ENCODE measurements at regions not wholly inside any gene's neighbourhood (a gene's known extent, or its start where the extent isn't known, plus 50 kb on each side); places are given as distances from the start of the nearest gene placed in this dataset.

DNA sequence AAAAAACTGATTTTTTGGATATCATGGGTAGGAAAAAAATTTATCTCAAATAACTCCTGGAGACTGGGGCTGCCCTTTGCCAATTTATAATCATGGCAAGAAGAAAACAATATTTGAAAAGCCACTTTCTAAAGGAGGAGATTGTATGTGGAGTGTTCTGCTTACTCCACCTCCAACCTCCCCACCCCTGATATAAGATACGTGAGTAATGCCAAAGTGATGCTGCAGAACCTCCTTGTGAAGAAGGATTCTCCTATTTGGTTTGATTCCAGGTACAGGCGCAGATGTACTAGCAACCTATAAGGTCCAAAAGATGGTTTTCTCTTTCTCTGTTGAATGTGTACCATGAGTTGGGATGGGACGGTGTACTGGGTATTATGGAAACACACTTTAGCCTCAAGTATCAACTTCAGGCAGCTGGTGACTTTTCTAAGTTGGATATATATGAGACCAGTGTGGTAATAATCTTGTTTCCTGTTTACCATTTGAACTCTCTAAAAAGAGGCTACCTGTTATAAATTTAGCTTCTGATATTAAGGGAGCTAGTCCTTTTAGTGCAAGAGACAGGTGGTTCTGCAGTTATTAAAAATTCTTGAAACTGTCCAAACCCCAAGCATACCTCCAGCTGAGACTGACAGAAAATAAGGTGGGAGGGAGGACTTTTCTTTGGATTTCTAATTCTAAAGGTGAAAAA is 724.0 kb upstream of the MIR17HG start:
- TF ChIP-seq, protein P1, sequence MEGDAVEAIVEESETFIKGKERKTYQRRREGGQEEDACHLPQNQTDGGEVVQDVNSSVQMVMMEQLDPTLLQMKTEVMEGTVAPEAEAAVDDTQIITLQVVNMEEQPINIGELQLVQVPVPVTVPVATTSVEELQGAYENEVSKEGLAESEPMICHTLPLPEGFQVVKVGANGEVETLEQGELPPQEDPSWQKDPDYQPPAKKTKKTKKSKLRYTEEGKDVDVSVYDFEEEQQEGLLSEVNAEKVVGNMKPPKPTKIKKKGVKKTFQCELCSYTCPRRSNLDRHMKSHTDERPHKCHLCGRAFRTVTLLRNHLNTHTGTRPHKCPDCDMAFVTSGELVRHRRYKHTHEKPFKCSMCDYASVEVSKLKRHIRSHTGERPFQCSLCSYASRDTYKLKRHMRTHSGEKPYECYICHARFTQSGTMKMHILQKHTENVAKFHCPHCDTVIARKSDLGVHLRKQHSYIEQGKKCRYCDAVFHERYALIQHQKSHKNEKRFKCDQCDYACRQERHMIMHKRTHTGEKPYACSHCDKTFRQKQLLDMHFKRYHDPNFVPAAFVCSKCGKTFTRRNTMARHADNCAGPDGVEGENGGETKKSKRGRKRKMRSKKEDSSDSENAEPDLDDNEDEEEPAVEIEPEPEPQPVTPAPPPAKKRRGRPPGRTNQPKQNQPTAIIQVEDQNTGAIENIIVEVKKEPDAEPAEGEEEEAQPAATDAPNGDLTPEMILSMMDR (IDR thresholded peaks at IDR 0.05; ENCODE audit: partially characterized antibody, unreplicated experiment), result no peak
- H3K9me3 Mint-ChIP-seq (ENCODE audit: unreplicated experiment), result no peaks in the 10 kb centered on the region
- no peak overlapping the region for H3K27ac Mint-ChIP-seq (ENCODE audit: unreplicated experiment)
- H3K36me3 Mint-ChIP-seq (ENCODE audit: unreplicated experiment), result no peaks in the 10 kb centered on the region
- H3K27me3 Mint-ChIP-seq (ENCODE audit: unreplicated experiment), result no peaks in the 10 kb centered on the region
- no peaks in the 10 kb centered on the region for H3K4me1 Mint-ChIP-seq (ENCODE audit: low read depth, unreplicated experiment)
- H3K4me3 Mint-ChIP-seq (ENCODE audit: unreplicated experiment), result no peak overlapping the region
- no peak for DNase-seq

DNA sequence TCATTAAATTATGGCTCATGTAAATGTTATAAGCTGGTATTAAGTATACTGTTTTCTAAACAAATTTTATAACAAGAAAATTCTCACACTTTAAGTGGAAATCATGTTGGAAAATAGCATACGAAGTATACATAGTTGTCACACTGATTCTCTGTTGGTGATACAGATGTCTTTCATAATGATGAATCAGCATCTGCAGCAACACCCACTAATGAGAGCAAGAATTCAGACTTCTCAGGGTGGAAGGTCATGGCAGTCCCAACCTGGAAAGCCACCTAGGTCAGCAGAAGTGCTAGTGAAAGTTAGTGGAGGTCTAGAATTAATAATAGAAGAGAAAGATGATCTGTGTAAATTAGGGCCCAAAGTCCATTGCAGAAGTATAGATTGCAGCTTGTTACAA is 719.7 kb upstream of the MIR17HG start:
- TF ChIP-seq, protein P1 (IDR thresholded peaks at IDR 0.05; ENCODE audit: partially characterized antibody, unreplicated experiment), result no peak
- H3K4me3 Mint-ChIP-seq (ENCODE audit: unreplicated experiment), result no peak overlapping the region
- no peaks in the 10 kb centered on the region for H3K36me3 Mint-ChIP-seq (ENCODE audit: unreplicated experiment)
- no peaks in the 10 kb centered on the region for H3K4me1 Mint-ChIP-seq (ENCODE audit: low read depth, unreplicated experiment)
- DNase-seq, result no peak
- no peak overlapping the region for H3K27ac Mint-ChIP-seq (ENCODE audit: unreplicated experiment)
- no peaks in the 10 kb centered on the region for H3K9me3 Mint-ChIP-seq (ENCODE audit: unreplicated experiment)
- H3K27me3 Mint-ChIP-seq (ENCODE audit: unreplicated experiment), result no peaks in the 10 kb centered on the region

DNA sequence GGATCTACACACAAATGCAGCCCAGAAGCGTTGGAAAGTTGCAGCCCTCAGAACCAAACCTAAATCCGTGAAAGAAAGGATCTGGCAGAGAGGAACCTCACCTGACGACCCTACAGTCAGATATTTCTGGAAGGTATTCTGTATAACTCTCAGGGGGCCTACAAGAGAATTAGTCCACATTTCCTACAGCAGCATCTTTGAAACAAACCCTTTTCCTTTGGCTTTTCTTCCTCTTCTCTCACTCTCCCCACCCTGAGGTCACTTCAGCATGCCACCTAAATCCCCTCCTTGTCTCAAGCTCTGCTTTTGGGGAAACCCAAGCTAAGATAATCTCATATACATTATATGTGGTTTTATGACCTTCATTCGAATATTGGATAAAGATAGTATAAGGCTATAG is 719.0 kb upstream of the MIR17HG start:
- TF ChIP-seq, protein P1 (IDR thresholded peaks at IDR 0.05; ENCODE audit: partially characterized antibody, unreplicated experiment), result no peak
- Mint-ChIP-seq H3K27ac (ENCODE audit: unreplicated experiment) (no peak overlapping the region), H3K9me3 (ENCODE audit: unreplicated experiment) (no peaks in the 10 kb centered on the region), H3K4me3 (ENCODE audit: unreplicated experiment) (no peak overlapping the region), H3K4me1 (ENCODE audit: low read depth, unreplicated experiment) (no peaks in the 10 kb centered on the region), H3K27me3 (ENCODE audit: unreplicated experiment) (no peaks in the 10 kb centered on the region), H3K36me3 (ENCODE audit: unreplicated experiment) (no peaks in the 10 kb centered on the region)
- DNase-seq, result no peak

DNA sequence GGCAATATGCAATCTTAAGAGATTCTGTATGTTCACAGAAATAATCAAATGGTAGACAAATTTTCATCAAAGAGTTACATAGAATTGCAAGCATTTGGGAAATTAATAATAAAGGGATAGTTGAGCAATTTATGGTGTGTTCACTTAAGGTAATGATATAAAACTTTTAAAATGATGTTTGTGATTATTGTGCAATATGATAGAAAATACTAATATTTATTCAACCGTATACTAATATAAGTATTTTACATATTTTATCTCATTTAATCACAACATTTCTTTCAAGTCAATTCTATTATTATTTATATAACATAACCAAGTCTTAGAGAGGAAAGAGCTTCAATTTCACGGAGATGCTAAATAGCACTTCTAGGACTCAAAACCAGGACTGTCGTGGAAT is 716.8 kb upstream of the MIR17HG start:
- Mint-ChIP-seq H3K27ac (ENCODE audit: unreplicated experiment) (no peak overlapping the region), H3K4me1 (ENCODE audit: low read depth, unreplicated experiment) (no peaks in the 10 kb centered on the region), H3K9me3 (ENCODE audit: unreplicated experiment) (no peaks in the 10 kb centered on the region), H3K27me3 (ENCODE audit: unreplicated experiment) (no peaks in the 10 kb centered on the region), H3K36me3 (ENCODE audit: unreplicated experiment) (no peaks in the 10 kb centered on the region), H3K4me3 (ENCODE audit: unreplicated experiment) (no peak overlapping the region)
- TF ChIP-seq, protein P1 (IDR thresholded peaks at IDR 0.05; ENCODE audit: partially characterized antibody, unreplicated experiment), result no peak
- no peak for DNase-seq

DNA sequence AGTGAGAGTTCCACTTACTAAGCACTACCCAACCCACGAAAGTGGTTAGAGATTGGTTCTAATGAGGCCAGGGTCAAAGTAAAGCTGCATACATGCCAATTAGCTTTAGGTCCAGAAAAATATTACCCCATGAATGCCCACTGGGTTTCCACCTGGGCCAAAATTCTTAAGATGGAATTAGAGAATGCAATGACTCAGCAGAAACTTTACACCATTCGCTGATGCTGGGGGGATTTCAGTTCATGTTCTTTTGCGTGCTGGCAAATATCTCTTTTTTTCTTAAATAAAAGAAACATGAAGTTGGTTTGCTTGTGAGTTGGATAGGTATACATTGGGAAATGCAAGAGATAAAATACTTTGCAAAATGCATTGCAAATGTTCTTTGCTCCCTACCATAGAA is 715.3 kb upstream of the MIR17HG start:
- Mint-ChIP-seq H3K4me3 (ENCODE audit: unreplicated experiment) (no peak overlapping the region), H3K36me3 (ENCODE audit: unreplicated experiment) (no peaks in the 10 kb centered on the region), H3K27me3 (ENCODE audit: unreplicated experiment) (no peaks in the 10 kb centered on the region), H3K9me3 (ENCODE audit: unreplicated experiment) (peaks cover under 1% of the 10 kb centered on the region), H3K27ac (ENCODE audit: unreplicated experiment) (no peak overlapping the region), H3K4me1 (ENCODE audit: low read depth, unreplicated experiment) (no peaks in the 10 kb centered on the region)
- TF ChIP-seq, protein P1 (IDR thresholded peaks at IDR 0.05; ENCODE audit: partially characterized antibody, unreplicated experiment), result no peak
- no peak for DNase-seq
